ENCODE measurements at regions not wholly inside any gene's neighbourhood (a gene's known extent, or its start where the extent isn't known, plus 50 kb on each side); places are given as distances from the start of the nearest gene placed in this dataset.

DNA sequence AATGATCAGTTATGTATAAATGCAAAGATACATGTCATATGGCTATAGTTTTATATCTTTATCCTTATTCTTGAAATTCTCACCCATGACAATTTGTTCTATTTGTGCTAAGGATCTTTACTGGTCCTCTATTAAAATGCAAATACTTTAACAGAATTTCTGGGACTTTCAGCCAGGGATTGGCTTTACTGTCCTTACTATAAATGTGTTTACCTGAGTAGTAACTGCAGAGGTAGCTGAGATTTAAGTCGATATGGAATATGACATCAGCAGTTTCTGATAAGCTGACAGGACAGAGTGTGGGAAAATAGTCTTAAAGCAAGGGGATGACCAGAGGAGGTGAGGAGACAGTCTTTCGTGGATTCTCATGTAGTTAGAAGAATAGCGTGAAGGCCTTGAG lies 206.4 kb downstream of the DIO2 start:
- TF ChIP-seq, protein P1, sequence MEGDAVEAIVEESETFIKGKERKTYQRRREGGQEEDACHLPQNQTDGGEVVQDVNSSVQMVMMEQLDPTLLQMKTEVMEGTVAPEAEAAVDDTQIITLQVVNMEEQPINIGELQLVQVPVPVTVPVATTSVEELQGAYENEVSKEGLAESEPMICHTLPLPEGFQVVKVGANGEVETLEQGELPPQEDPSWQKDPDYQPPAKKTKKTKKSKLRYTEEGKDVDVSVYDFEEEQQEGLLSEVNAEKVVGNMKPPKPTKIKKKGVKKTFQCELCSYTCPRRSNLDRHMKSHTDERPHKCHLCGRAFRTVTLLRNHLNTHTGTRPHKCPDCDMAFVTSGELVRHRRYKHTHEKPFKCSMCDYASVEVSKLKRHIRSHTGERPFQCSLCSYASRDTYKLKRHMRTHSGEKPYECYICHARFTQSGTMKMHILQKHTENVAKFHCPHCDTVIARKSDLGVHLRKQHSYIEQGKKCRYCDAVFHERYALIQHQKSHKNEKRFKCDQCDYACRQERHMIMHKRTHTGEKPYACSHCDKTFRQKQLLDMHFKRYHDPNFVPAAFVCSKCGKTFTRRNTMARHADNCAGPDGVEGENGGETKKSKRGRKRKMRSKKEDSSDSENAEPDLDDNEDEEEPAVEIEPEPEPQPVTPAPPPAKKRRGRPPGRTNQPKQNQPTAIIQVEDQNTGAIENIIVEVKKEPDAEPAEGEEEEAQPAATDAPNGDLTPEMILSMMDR (IDR thresholded peaks at IDR 0.05) = no peak
- no peak for TF ChIP-seq POLR2A (IDR thresholded peaks at IDR 0.05)
